ENCODE measurements at regions not wholly inside any gene's neighbourhood (a gene's known extent, or its start where the extent isn't known, plus 50 kb on each side); places are given as distances from the start of the nearest gene placed in this dataset.

GRCh38 chr14:27012641-27013040, 414.8 kb upstream of the NOVA1 start:
- TF ChIP-seq YY1 (IDR thresholded peaks at IDR 0.05; ENCODE audit: insufficient read depth, insufficient read length) (no peak), SUZ12 (IDR thresholded peaks at IDR 0.05; ENCODE audit: extremely low read depth, insufficient read depth, insufficient read length) (no peak), ZNF274 (IDR thresholded peaks at IDR 0.05; ENCODE audit: low read depth, low read length) (no peak)
